K562 (cell line): ENCODE measurements at regions not wholly inside any gene's neighbourhood (a gene's known extent, or its start where the extent isn't known, plus 50 kb on each side); places are given as distances from the start of the nearest gene placed in this dataset.

Source experiments
- ATAC-seq: fragments of 200-7000 bp; cut with Tn5 transposase; 3 replicates; pipeline ENCODE4 v1.9.1; 2020; ENCODE audit warnings: moderate library complexity
- BruUV-seq: library from RNA; stranded (reverse); fragments of 400-500 nt; replicated peaks from 2 replicates; lab custom pipeline; 2021; lab: Mats Ljungman, UMichigan
- CTCF ChIA-PET: fragments of 300-600 bp; formaldehyde crosslinking; extraction: SDS; loops from one replicate; lab custom pipeline; 2021; ENCODE audit warnings: low intra/inter-chr PET ratio; lab: Yijun Ruan, JAX
- POLR2A ChIA-PET: fragments of 300-600, 350-650 bp; sonication (Branson Sonifier 250); formaldehyde crosslinking; extraction: SDS; loops from one replicate; lab custom pipeline; 2021; ENCODE audit warnings: antibody characterized with exemption, inconsistent platforms; lab: Yijun Ruan, JAX
- DNase-seq, 4 experiments: peaks; one replicate each; pipeline versions ENCODE4 v3.0.0 to v3.0.0-alpha.2; 2011 to 2018; ENCODE audit warnings: low spot score in 3 of 4, mixed read lengths in 3 of 4; ENCODE audit errors: extremely low read depth in 1 of 4
- FAIRE-seq: peaks from 2 replicates; lab custom pipeline; 2011; peaks lifted over from hg19 to GRCh38; lab: Jason Lieb, UNC
- H2AFZ ChIP-seq: 2 replicates; pipeline ENCODE4 v1.6.0; 2011; ENCODE audit warnings: low read depth, low read length, control low read depth, inconsistent platforms
- H3K27ac ChIP-seq: fragments of 200-600 bp; 3 replicates; pipeline ENCODE4 v1.8.0; 2011; ENCODE audit warnings: low read depth, mild to moderate bottlenecking, control low read depth, inconsistent platforms, low read length, moderate library complexity, mixed read lengths; ENCODE audit errors: extremely low read depth
- H3K27me3 ChIP-seq, 2 experiments: fragments of 300-600 bp in 1 of 2; 2 replicates in 1 of 2; 3 replicates in 1 of 2; pipeline versions ENCODE4 v1.6.0 to v1.8.0; 2011; ENCODE audit warnings: inconsistent platforms in 2 of 2, low read length in 2 of 2, mild to moderate bottlenecking in 1 of 2, mixed read lengths in 1 of 2, moderate library complexity in 1 of 2; ENCODE audit not compliant: control insufficient read depth in 2 of 2, insufficient read depth in 2 of 2
- H3K36me3 ChIP-seq: fragments of 300-600 bp; 3 replicates; pipeline ENCODE4 v1.8.0; 2011; ENCODE audit warnings: mild to moderate bottlenecking, low read length, inconsistent platforms; ENCODE audit not compliant: control insufficient read depth, insufficient read depth
- H3K4me1 ChIP-seq, 2 experiments: fragments of 200-600 bp in 1 of 2; replicated peaks in 1 of 2; 2 replicates in 1 of 2; 3 replicates in 1 of 2; pipeline versions ENCODE4 v1.5.1 to v1.8.0; 2011; ENCODE audit warnings: inconsistent platforms in 2 of 2, low read length in 2 of 2, mild to moderate bottlenecking in 1 of 2, mixed read lengths in 1 of 2, moderate library complexity in 1 of 2; ENCODE audit not compliant: control insufficient read depth in 2 of 2, insufficient read depth in 2 of 2
- H3K4me2 ChIP-seq: 2 replicates; pipeline ENCODE4 v1.6.1; 2011; ENCODE audit warnings: low read length, control low read depth, inconsistent platforms, mixed read lengths; ENCODE audit not compliant: insufficient read depth
- H3K4me3 ChIP-seq: fragments of 200-600 bp; sonication (generic), shearing (Covaris generic); 2 replicates; pipeline ENCODE4 v1.5.1; 2016; ENCODE audit warnings: control low read depth, inconsistent platforms
- H3K79me2 ChIP-seq: fragments of 200-600 bp; 3 replicates; pipeline ENCODE4 v1.8.0; 2011; ENCODE audit warnings: low read length, inconsistent platforms; ENCODE audit not compliant: control insufficient read depth, insufficient read depth
- H3K9ac ChIP-seq, 2 experiments: 2 replicates each; pipeline versions ENCODE4 v1.6.0 to v1.6.1; 2011; ENCODE audit warnings: low read depth in 2 of 2, low read length in 2 of 2, control low read depth in 1 of 2, inconsistent platforms in 1 of 2, mild to moderate bottlenecking in 1 of 2, mixed read lengths in 1 of 2; ENCODE audit not compliant: insufficient read depth in 1 of 2
- H3K9me1 ChIP-seq: one replicate; pipeline ENCODE4 v1.6.0; 2011; ENCODE audit warnings: inconsistent platforms, mild to moderate bottlenecking, low read length, moderate library complexity; ENCODE audit not compliant: control insufficient read depth, insufficient read depth
- H3K9me3 ChIP-seq: replicated peaks from 2 replicates; pipeline ENCODE4 v1.5.1; 2011; ENCODE audit warnings: low read depth, low read length, inconsistent platforms; ENCODE audit not compliant: control insufficient read depth, insufficient read depth
- H4K20me1 ChIP-seq: replicated peaks from 2 replicates; pipeline ENCODE4 v1.6.1; 2011; ENCODE audit warnings: low read length, inconsistent platforms, mixed read lengths; ENCODE audit not compliant: control insufficient read depth, insufficient read depth
- BCL6 ChIP-seq: fragments of 250-450 bp; sonication (Bioruptor Pico); IDR thresholded peaks from 2 replicates; pipeline ENCODE4 v1.4.0; 2020
- C11orf30 ChIP-seq: fragments of 450-650 bp; IDR thresholded peaks from 2 replicates; pipeline ENCODE4 v1.6.1; 2016; ENCODE audit warnings: low read depth, mild to moderate bottlenecking
- CHD4 ChIP-seq: fragments of 200-600 bp; sonication (generic); IDR thresholded peaks from 3 replicates; pipeline ENCODE4 v1.6.1; 2012; ENCODE audit warnings: low read depth, mild to moderate bottlenecking, mixed read lengths, low read length, inconsistent platforms; ENCODE audit not compliant: insufficient read depth, insufficient replicate concordance, poor library complexity, severe bottlenecking
- MTA3 ChIP-seq: fragments of 450-650 bp; formaldehyde crosslinking; IDR thresholded peaks from 2 replicates; pipeline ENCODE4 v1.6.1; 2017; ENCODE audit warnings: mild to moderate bottlenecking, borderline replicate concordance
- NFE2L1 ChIP-seq: fragments of 450-650 bp; IDR thresholded peaks from 2 replicates; pipeline ENCODE4 v1.6.1; 2016; ENCODE audit warnings: missing genetic modification characterization, low read depth, mild to moderate bottlenecking, missing compliant biosample characterization, moderate library complexity, borderline replicate concordance
- RAD21 ChIP-seq, 2 experiments: fragments of 250-450 bp in 1 of 2; fragments of 450-650 bp in 1 of 2; sonication (Bioruptor Pico) in 1 of 2; formaldehyde crosslinking in 1 of 2; IDR thresholded peaks in 1 of 2; conservative IDR thresholded peaks in 1 of 2; 2 replicates each; pipeline versions ENCODE4 v1.4.0 to v1.8.0; 2020 to 2022; ENCODE audit warnings: mild to moderate bottlenecking in 2 of 2, moderate library complexity in 1 of 2
- SRSF3 ChIP-seq: fragments of 200-400 bp; formaldehyde crosslinking; IDR thresholded peaks from 2 replicates; pipeline ENCODE4 v1.6.1; 2016; ENCODE audit warnings: mild to moderate bottlenecking, low read length, moderate library complexity; ENCODE audit not compliant: insufficient read depth
- TBP ChIP-seq: optimal IDR thresholded peaks from 2 replicates; pipeline ENCODE3; 2011; ENCODE audit warnings: low read depth, low read length, improper control_type of control experiment
- TSC22D4 ChIP-seq: fragments of 450-650 bp; IDR thresholded peaks from 2 replicates; pipeline ENCODE4 v1.6.1; 2016; ENCODE audit warnings: missing genetic modification characterization, missing biosample characterization, control low read depth
- ZNF174 ChIP-seq: fragments of 250-450 bp; sonication (Bioruptor Pico); IDR thresholded peaks from 2 replicates; pipeline ENCODE4 v1.4.0; 2020; ENCODE audit warnings: mild to moderate bottlenecking
- ZNF316 ChIP-seq: fragments of 450-650 bp; IDR thresholded peaks from 2 replicates; pipeline ENCODE4 v1.6.1; 2016
- WGBS: fragments of 100-300 bp; shearing (Covaris generic); methylation state at CpG from one replicate; pipeline ENCODE4 v1.1.6; 2016; ENCODE audit warnings: low coverage, mixed read lengths; ENCODE audit not compliant: insufficient coverage; ENCODE audit errors: missing lambda C conversion rate; 5-methylcytosine and 5-hydroxymethylcytosine counted together
- in situ Hi-C: fragments of 300-500 bp; cut with MboI; formaldehyde crosslinking; loops from 4 replicates; pipeline ENCODE4 v1.15.0; 2018; ENCODE audit warnings: inconsistent platforms, mixed read lengths
- intact Hi-C: fragments of 100-400 bp; cut with micrococcal nuclease; formaldehyde crosslinking; loops from 2 replicates; pipeline ENCODE4 v1.14.2; 2022
- TF ChIP-seq, protein P1 (sequence below): fragments of 450-650 bp; conservative IDR thresholded peaks from 2 replicates; pipeline ENCODE4 v1.6.1; 2016; ENCODE audit warnings: missing genetic modification characterization, low read depth, mild to moderate bottlenecking, missing compliant biosample characterization, moderate library complexity
- TF ChIP-seq, protein P2 (sequence below): IDR thresholded peaks from 3 replicates; pipeline ENCODE4 v1.6.1; 2011; ENCODE audit warnings: borderline replicate concordance, mild to moderate bottlenecking; ENCODE audit not compliant: insufficient read length, insufficient read depth
- TF ChIP-seq, protein P3 (sequence below): sonication (generic); formaldehyde crosslinking; IDR thresholded peaks from 2 replicates; pipeline ENCODE4 v1.8.1; 2022; ENCODE audit warnings: missing genetic modification reagents

DNA sequence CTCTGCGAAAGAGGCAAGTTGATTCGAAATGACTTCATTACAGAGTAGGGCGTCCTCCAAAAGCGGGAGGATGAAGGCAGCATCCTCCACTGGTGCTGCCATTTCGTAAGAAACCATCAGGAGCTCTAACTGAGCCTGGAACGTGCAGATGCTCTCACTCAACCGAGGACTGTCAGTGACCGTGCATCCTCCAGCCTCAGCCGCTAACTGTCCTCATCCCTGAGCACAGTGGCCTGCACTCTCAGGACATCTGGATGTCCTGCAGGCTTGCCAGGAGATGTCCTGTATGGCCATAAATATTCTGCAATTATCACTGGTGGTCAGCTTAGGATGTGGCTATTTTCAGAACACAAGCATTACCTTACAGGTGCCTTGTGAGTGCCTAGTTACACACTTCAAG lies 107.1 kb upstream of the ADRA2C start (continued):
- TF ChIP-seq, protein P1, sequence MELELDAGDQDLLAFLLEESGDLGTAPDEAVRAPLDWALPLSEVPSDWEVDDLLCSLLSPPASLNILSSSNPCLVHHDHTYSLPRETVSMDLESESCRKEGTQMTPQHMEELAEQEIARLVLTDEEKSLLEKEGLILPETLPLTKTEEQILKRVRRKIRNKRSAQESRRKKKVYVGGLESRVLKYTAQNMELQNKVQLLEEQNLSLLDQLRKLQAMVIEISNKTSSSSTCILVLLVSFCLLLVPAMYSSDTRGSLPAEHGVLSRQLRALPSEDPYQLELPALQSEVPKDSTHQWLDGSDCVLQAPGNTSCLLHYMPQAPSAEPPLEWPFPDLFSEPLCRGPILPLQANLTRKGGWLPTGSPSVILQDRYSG = no peak

DNA sequence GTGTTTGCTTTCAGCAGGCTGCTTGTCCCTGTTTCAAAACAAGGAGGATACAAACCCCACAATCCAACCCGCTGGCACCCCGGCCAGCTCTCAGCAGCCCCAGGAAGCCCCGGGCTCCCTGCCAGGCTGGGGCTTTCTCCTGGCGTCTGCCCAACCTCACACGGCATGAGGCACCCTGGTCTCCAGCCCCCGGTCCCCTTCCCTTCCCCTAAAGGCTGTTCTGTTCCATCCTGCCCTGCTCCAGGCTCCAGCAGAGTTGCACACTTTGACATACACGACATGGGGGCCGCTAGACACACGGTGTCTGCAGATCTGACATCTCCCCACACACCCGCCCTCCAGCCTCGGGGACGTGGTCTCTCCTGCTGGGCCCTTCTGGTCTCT lies 107.7 kb upstream of the ADRA2C start:
- no TSS peak for BruUV-seq
- no peaks in the 10 kb centered on the region for H3K9me3 ChIP-seq
- no peak for FAIRE-seq
- H3K36me3 ChIP-seq = no peaks in the 10 kb centered on the region
- ChIA-PET POLR2A (interaction anchor here (0.9 kb wide), 1 partner anchor 14 kb away, joined by 6 read pairs; no protein-coding TSS in a partner anchor), CTCF (no interaction called here)
- H3K9me1 ChIP-seq = no peaks in the 10 kb centered on the region
- DNase-seq = no peak
- in situ Hi-C loops = no loop called here
- no peak overlapping the region for H3K27ac ChIP-seq
- H4K20me1 ChIP-seq = peaks cover 17% of the 10 kb centered on the region
- WGBS = 0% methylated on average over 9 of the region's 12 CpGs
- H3K79me2 ChIP-seq = no peaks in the 10 kb centered on the region
- no peak for TF ChIP-seq CHD4
- no peak for TF ChIP-seq ZNF316
- TF ChIP-seq, protein P2, sequence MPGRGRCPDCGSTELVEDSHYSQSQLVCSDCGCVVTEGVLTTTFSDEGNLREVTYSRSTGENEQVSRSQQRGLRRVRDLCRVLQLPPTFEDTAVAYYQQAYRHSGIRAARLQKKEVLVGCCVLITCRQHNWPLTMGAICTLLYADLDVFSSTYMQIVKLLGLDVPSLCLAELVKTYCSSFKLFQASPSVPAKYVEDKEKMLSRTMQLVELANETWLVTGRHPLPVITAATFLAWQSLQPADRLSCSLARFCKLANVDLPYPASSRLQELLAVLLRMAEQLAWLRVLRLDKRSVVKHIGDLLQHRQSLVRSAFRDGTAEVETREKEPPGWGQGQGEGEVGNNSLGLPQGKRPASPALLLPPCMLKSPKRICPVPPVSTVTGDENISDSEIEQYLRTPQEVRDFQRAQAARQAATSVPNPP = no peak
- TF ChIP-seq MTA3 = no peak
- no peak for TF ChIP-seq TSC22D4 (tag)
- no peak for TF ChIP-seq ZNF174 (CRISPR knock-in tag)
- TF ChIP-seq TBP = no peak
- TF ChIP-seq BCL6 (CRISPR knock-in tag) = no peak
- TF ChIP-seq C11orf30 = no peak
- no peak for TF ChIP-seq NFE2L1 (tag)
- TF ChIP-seq, protein P3, sequence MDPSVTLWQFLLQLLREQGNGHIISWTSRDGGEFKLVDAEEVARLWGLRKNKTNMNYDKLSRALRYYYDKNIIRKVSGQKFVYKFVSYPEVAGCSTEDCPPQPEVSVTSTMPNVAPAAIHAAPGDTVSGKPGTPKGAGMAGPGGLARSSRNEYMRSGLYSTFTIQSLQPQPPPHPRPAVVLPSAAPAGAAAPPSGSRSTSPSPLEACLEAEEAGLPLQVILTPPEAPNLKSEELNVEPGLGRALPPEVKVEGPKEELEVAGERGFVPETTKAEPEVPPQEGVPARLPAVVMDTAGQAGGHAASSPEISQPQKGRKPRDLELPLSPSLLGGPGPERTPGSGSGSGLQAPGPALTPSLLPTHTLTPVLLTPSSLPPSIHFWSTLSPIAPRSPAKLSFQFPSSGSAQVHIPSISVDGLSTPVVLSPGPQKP = no peak
- no peak for TF ChIP-seq SRSF3
- no peak for TF ChIP-seq RAD21 (CRISPR knock-in tag; conservative IDR thresholded peaks at IDR 0.05 in 1 of 2, IDR thresholded peaks at IDR 0.05 in 1 of 2)
- no peaks in the 10 kb centered on the region for H3K4me1 ChIP-seq
- intact Hi-C loops = no loop called here
- no peak for ATAC-seq
- no peak overlapping the region for H3K4me2 ChIP-seq
- H3K9ac ChIP-seq = no peak overlapping the region
- no peak overlapping the region for H2AFZ ChIP-seq
- no peak overlapping the region for H3K4me3 ChIP-seq
- peaks cover 18 to 93% of the 10 kb centered on the region in 2 experiments; a peak in 4 of 5 replicates for H3K27me3 ChIP-seq
